Mesendoderm (in vitro differentiated cells): ENCODE measurements at regions not wholly inside any gene's neighbourhood (a gene's known extent, or its start where the extent isn't known, plus 50 kb on each side); places are given as distances from the start of the nearest gene placed in this dataset.

Experiments
- DNase-seq: peaks from one replicate; pipeline ENCODE4 v3.0.0; 2013
- H2AK5ac ChIP-seq: 2 replicates; pipeline ENCODE4 v1.6.1; 2013; ENCODE audit warnings: low read length, inconsistent platforms
- H2BK120ac ChIP-seq: 2 replicates; pipeline ENCODE4 v1.6.1; 2013; ENCODE audit warnings: low read depth, mild to moderate bottlenecking, low read length, moderate library complexity, mixed read lengths
- H2BK15ac ChIP-seq: replicated peaks from 2 replicates; pipeline ENCODE4 v1.6.1; 2013; ENCODE audit warnings: low read depth, mild to moderate bottlenecking, moderate library complexity
- H2BK5ac ChIP-seq: 2 replicates; pipeline ENCODE4 v1.6.1; 2013; ENCODE audit warnings: low read length, inconsistent platforms
- H3K18ac ChIP-seq: 2 replicates; pipeline ENCODE4 v1.6.1; 2013; ENCODE audit warnings: mild to moderate bottlenecking, low read length, mixed read lengths
- H3K23ac ChIP-seq: one replicate; pipeline ENCODE4 v1.6.1; 2013; ENCODE audit warnings: low read length
- H3K27ac ChIP-seq: 2 replicates; pipeline ENCODE4 v1.5.1; 2013; ENCODE audit warnings: low read depth, mild to moderate bottlenecking, inconsistent platforms, low read length, moderate library complexity
- H3K27me3 ChIP-seq: 2 replicates; pipeline ENCODE4 v1.6.1; 2013; ENCODE audit warnings: low read length, control low read depth, mild to moderate bottlenecking, inconsistent platforms; ENCODE audit not compliant: insufficient read depth, poor library complexity
- H3K36me3 ChIP-seq: 2 replicates; pipeline ENCODE4 v1.6.1; 2013; ENCODE audit warnings: low read length, inconsistent platforms; ENCODE audit not compliant: control insufficient read depth, insufficient read depth
- H3K4ac ChIP-seq: one replicate; pipeline ENCODE4 v1.6.1; 2013; ENCODE audit warnings: low read depth, mild to moderate bottlenecking, low read length, moderate library complexity
- H3K4me1 ChIP-seq: 2 replicates; pipeline ENCODE4 v1.6.1; 2013; ENCODE audit warnings: low read depth, low read length, inconsistent platforms; ENCODE audit not compliant: control insufficient read depth
- H3K4me2 ChIP-seq: 2 replicates; pipeline ENCODE4 v1.6.1; 2013; ENCODE audit warnings: low read length
- H3K4me3 ChIP-seq: 2 replicates; pipeline ENCODE4 v1.5.1; 2013; ENCODE audit warnings: mild to moderate bottlenecking, low read length
- H3K56ac ChIP-seq: one replicate; pipeline ENCODE4 v1.6.1; 2013; ENCODE audit warnings: low read length
- H3K79me1 ChIP-seq: 2 replicates; pipeline ENCODE4 v1.6.1; 2013; ENCODE audit warnings: low read length, inconsistent platforms
- H3K79me2 ChIP-seq: 2 replicates; pipeline ENCODE4 v1.6.1; 2013; ENCODE audit warnings: mild to moderate bottlenecking, low read length; ENCODE audit not compliant: control insufficient read depth, insufficient read depth
- H3K9ac ChIP-seq: 2 replicates; pipeline ENCODE4 v1.6.1; 2013; ENCODE audit warnings: low read length, inconsistent platforms
- H4K5ac ChIP-seq: one replicate; pipeline ENCODE4 v1.6.1; 2013; ENCODE audit warnings: low read length
- H4K8ac ChIP-seq: one replicate; pipeline ENCODE4 v1.6.1; 2013; ENCODE audit warnings: low read depth, mild to moderate bottlenecking, control low read depth, low read length, moderate library complexity
- WGBS: extraction: QIAGEN DNeasy Blood & Tissue Kit; methylation state at CpG from one replicate; pipeline ENCODE4 v1.1.7; 2013; ENCODE audit warnings: low lambda C conversion rate, missing lambda C conversion rate; ENCODE audit not compliant: insufficient coverage; ENCODE audit errors: extremely low coverage; 5-methylcytosine and 5-hydroxymethylcytosine counted together

GRCh38 chr15:58329211-58329610 is 102.6 kb upstream of the LIPC start:
- H4K8ac ChIP-seq = no peak overlapping the region
- no peak overlapping the region for H3K23ac ChIP-seq
- no peaks in the 10 kb centered on the region for H3K79me2 ChIP-seq
- H3K36me3 ChIP-seq = no peaks in the 10 kb centered on the region
- H2AK5ac ChIP-seq = no peak overlapping the region
- no peak overlapping the region for H3K4me3 ChIP-seq
- H3K18ac ChIP-seq = no peak overlapping the region
- H2BK5ac ChIP-seq = no peak overlapping the region
- H4K5ac ChIP-seq = no peak overlapping the region
- no peak overlapping the region for H2BK120ac ChIP-seq
- H3K79me1 ChIP-seq = no peaks in the 10 kb centered on the region
- no CpG with 5 or more reads among the region's 2 CpGs for WGBS
- H2BK15ac ChIP-seq = no peak overlapping the region
- H3K56ac ChIP-seq = no peak overlapping the region
- no peak overlapping the region for H3K27ac ChIP-seq
- H3K4me2 ChIP-seq = no peak overlapping the region
- peaks cover 16% of the 10 kb centered on the region for H3K4me1 ChIP-seq
- DNase-seq = no peak
- H3K9ac ChIP-seq = no peak overlapping the region
- no peak overlapping the region for H3K4ac ChIP-seq
- no peaks in the 10 kb centered on the region for H3K27me3 ChIP-seq

- H3K79me2 ChIP-seq = no peaks in the 10 kb centered on the region
- peak; percentile 54 for DNase-seq
Measured at GRCh38 chr15:58329781-58330671, 101.8 kb upstream of the LIPC start.

GRCh38 chr15:58330741-58331559 is 100.8 kb upstream of the LIPC start:
- peak overlapping the region; percentile 89 for H3K18ac ChIP-seq
- H2AK5ac ChIP-seq = no peak overlapping the region
- H3K4ac ChIP-seq = peak overlapping the region; percentile 7
- peak overlapping the region; percentile 75 for H3K27ac ChIP-seq
- peak overlapping the region; percentile 30 for H4K5ac ChIP-seq
- no peak overlapping the region for H3K23ac ChIP-seq
- H3K27me3 ChIP-seq = no peaks in the 10 kb centered on the region
- no peak overlapping the region for H3K9ac ChIP-seq
- H2BK15ac ChIP-seq = no peak overlapping the region
- H3K79me2 ChIP-seq = no peaks in the 10 kb centered on the region
- H2BK120ac ChIP-seq = peak overlapping the region; percentile 84
- WGBS = no CpG with 5 or more reads among the region's 8 CpGs
- peaks cover 16% of the 10 kb centered on the region for H3K4me1 ChIP-seq
- no peaks in the 10 kb centered on the region for H3K79me1 ChIP-seq
- H2BK5ac ChIP-seq = peak overlapping the region; percentile 49
- no peak overlapping the region for H3K4me2 ChIP-seq
- H4K8ac ChIP-seq = no peak overlapping the region
- H3K36me3 ChIP-seq = no peaks in the 10 kb centered on the region
- peak; percentile 31 for DNase-seq
- H3K56ac ChIP-seq = peak overlapping the region; percentile 57
- no peak overlapping the region for H3K4me3 ChIP-seq

More at GRCh38 chr15:58329781-58330671, 101.8 kb upstream of the LIPC start:
- Histone ChIP-seq H3K36me3 (no peaks in the 10 kb centered on the region), H3K4me2 (no peak overlapping the region), H3K23ac (no peak overlapping the region), H3K18ac (peak overlapping the region; percentile 64), H2AK5ac (no peak overlapping the region), H4K5ac (no peak overlapping the region), H3K79me1 (no peaks in the 10 kb centered on the region), H3K4me1 (peaks cover 16% of the 10 kb centered on the region), H4K8ac (no peak overlapping the region), H3K9ac (no peak overlapping the region), H3K27ac (peak overlapping the region; percentile 16), H2BK5ac (no peak overlapping the region), H3K4ac (peak overlapping the region; percentile 73), H2BK15ac (no peak overlapping the region), H2BK120ac (peak overlapping the region; percentile 84), H3K56ac (no peak overlapping the region), H3K27me3 (no peaks in the 10 kb centered on the region), H3K4me3 (no peak overlapping the region)
- WGBS = no CpG with 5 or more reads among the region's 13 CpGs

- peak overlapping the region; percentile 43 for H4K5ac ChIP-seq
- no peak overlapping the region for H2BK120ac ChIP-seq
- no peak overlapping the region for H3K23ac ChIP-seq
- H3K79me1 ChIP-seq = no peaks in the 10 kb centered on the region
- no peak overlapping the region for H2BK5ac ChIP-seq
- no peaks in the 10 kb centered on the region for H3K36me3 ChIP-seq
- no peak overlapping the region for H3K4me2 ChIP-seq
- peaks cover 16% of the 10 kb centered on the region for H3K4me1 ChIP-seq
- H4K8ac ChIP-seq = no peak overlapping the region
- H3K27me3 ChIP-seq = no peaks in the 10 kb centered on the region
- H3K27ac ChIP-seq = peak overlapping the region; percentile 74
- no peak for DNase-seq
- H2AK5ac ChIP-seq = no peak overlapping the region
- H3K79me2 ChIP-seq = no peaks in the 10 kb centered on the region
- no peak overlapping the region for H2BK15ac ChIP-seq
- H3K4me3 ChIP-seq = no peak overlapping the region
- no peak overlapping the region for H3K4ac ChIP-seq
- no peak overlapping the region for H3K18ac ChIP-seq
- peak overlapping the region; percentile 26 for H3K56ac ChIP-seq
- H3K9ac ChIP-seq = no peak overlapping the region
- WGBS = no CpG with 5 or more reads among the region's 2 CpGs
Measured at GRCh38 chr15:58331560-58331912, 100.3 kb upstream of the LIPC start.

GRCh38 chr15:58331913-58332675 is 99.7 kb upstream of the LIPC start:
- no peak overlapping the region for H3K23ac ChIP-seq
- H3K9ac ChIP-seq = peak overlapping the region; percentile 36
- peak overlapping the region; percentile 59 for H3K56ac ChIP-seq
- no peaks in the 10 kb centered on the region for H3K27me3 ChIP-seq
- DNase-seq = peak; percentile 98
- no CpG with 5 or more reads among the region's 8 CpGs for WGBS
- H3K36me3 ChIP-seq = no peaks in the 10 kb centered on the region
- no peak overlapping the region for H3K4me2 ChIP-seq
- H3K4ac ChIP-seq = peak overlapping the region; percentile 78
- no peak overlapping the region for H3K4me3 ChIP-seq
- H3K79me1 ChIP-seq = no peaks in the 10 kb centered on the region
- H2BK120ac ChIP-seq = no peak overlapping the region
- H3K79me2 ChIP-seq = no peaks in the 10 kb centered on the region
- peaks cover 16% of the 10 kb centered on the region for H3K4me1 ChIP-seq
- H4K5ac ChIP-seq = no peak overlapping the region
- H3K27ac ChIP-seq = peak overlapping the region; percentile 74
- no peak overlapping the region for H2BK15ac ChIP-seq
- peak overlapping the region; percentile 66 for H2BK5ac ChIP-seq
- no peak overlapping the region for H4K8ac ChIP-seq
- peak overlapping the region; percentile 83 for H3K18ac ChIP-seq
- H2AK5ac ChIP-seq = no peak overlapping the region
